ENCODE measurements at regions not wholly inside any gene's neighbourhood (a gene's known extent, or its start where the extent isn't known, plus 50 kb on each side); places are given as distances from the start of the nearest gene placed in this dataset.

DNA sequence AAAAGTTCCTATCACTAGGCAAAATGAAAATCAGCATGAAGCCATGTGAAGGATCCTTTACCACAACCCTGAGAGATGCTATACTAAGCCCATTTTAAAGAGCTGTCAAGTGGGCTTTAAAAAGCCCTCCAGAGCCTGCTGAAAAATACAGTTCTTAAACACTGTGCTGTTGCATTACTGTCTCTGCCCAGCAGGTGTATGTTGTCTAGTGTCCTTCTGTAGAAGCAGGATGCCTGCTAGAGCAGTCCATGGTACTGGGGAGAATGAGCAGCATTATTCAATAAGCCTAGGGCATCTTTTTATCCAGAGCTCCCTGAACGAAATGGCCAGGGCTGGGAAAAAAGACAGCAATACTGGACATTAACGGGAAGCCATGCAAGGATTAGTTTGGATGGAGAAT is 126.2 kb upstream of the PLCXD3 start:
- no peak overlapping the region for H3K27ac ChIP-seq (ENCODE audit: low read depth, low read length)
- no peaks in the 10 kb centered on the region for H3K79me2 ChIP-seq (ENCODE audit: control insufficient read depth, insufficient read depth, low read length, unreplicated experiment)
- no peaks in the 10 kb centered on the region for H3K4me1 ChIP-seq (ENCODE audit: control insufficient read depth, insufficient read depth, low read length, unreplicated experiment)
- H2AFZ ChIP-seq (ENCODE audit: low read length, unreplicated experiment) = no peak overlapping the region
- no peak overlapping the region for H3K4me3 ChIP-seq (ENCODE audit: low read depth, low read length)
- H3K27me3 ChIP-seq (ENCODE audit: insufficient read depth, low read length) = no peaks in the 10 kb centered on the region
- no peaks in the 10 kb centered on the region for H3K36me3 ChIP-seq (ENCODE audit: insufficient read depth, low read length)

DNA sequence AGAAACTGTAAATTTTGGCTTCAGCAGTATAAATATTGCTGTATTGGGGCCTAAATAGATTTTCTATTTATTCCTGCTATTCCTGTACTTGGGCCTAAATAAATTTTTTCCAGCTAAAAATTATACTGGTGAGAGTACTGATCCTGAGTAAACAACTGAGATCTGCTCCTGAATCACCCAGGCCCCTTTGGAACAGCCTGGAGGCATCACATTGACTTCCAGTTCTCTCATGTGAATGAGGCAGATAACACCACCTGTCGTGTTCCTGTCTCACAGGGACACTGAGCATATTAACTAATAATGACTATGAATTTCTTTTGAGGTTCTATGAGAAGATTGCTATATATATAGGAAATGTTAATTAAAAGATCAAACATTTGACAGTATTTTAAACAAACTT is 119.5 kb upstream of the PLCXD3 start:
- Histone ChIP-seq H3K4me3 (ENCODE audit: low read depth, low read length) (no peak overlapping the region), H3K4me1 (ENCODE audit: control insufficient read depth, insufficient read depth, low read length, unreplicated experiment) (no peaks in the 10 kb centered on the region), H2AFZ (ENCODE audit: low read length, unreplicated experiment) (no peak overlapping the region), H3K36me3 (ENCODE audit: insufficient read depth, low read length) (no peaks in the 10 kb centered on the region), H3K79me2 (ENCODE audit: control insufficient read depth, insufficient read depth, low read length, unreplicated experiment) (no peaks in the 10 kb centered on the region), H3K27ac (ENCODE audit: low read depth, low read length) (no peak overlapping the region), H3K27me3 (ENCODE audit: insufficient read depth, low read length) (no peaks in the 10 kb centered on the region)

- Histone ChIP-seq H2AFZ (ENCODE audit: low read length, unreplicated experiment) (no peak overlapping the region), H3K4me3 (ENCODE audit: low read depth, low read length) (no peak overlapping the region), H3K27ac (ENCODE audit: low read depth, low read length) (no peak overlapping the region), H3K27me3 (ENCODE audit: insufficient read depth, low read length) (peaks cover 11% of the 10 kb centered on the region; the same call in 1 of the 2 replicates), H3K79me2 (ENCODE audit: control insufficient read depth, insufficient read depth, low read length, unreplicated experiment) (no peaks in the 10 kb centered on the region), H3K36me3 (ENCODE audit: insufficient read depth, low read length) (no peaks in the 10 kb centered on the region), H3K4me1 (ENCODE audit: control insufficient read depth, insufficient read depth, low read length, unreplicated experiment) (no peaks in the 10 kb centered on the region)
Observed at GRCh38 chr5:41625571-41625970, 115.2 kb upstream of the PLCXD3 start.

DNA sequence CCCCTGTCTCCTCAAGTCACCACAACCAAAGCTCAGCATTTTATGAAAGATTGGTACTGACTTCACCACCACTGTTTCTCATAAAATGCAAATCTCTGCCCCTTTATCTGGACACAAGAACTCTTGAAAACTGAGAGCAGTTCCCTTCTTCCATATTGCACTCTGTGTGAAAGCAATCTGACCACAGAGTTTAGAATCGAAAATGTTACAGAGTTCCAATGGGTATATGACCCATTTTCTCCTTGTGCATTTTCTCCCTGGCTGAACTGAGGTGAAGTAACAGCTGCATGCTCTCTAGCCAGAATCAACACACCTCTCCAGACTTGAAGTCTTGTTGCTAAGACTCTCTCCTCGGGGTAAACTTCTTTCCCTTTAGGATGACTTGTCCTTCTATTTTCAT is 111.0 kb upstream of the PLCXD3 start:
- no peak overlapping the region for H2AFZ ChIP-seq (ENCODE audit: low read length, unreplicated experiment)
- H3K79me2 ChIP-seq (ENCODE audit: control insufficient read depth, insufficient read depth, low read length, unreplicated experiment) = no peaks in the 10 kb centered on the region
- H3K27me3 ChIP-seq (ENCODE audit: insufficient read depth, low read length) = peaks cover 16% of the 10 kb centered on the region; the same call in 1 of the 2 replicates
- H3K4me1 ChIP-seq (ENCODE audit: control insufficient read depth, insufficient read depth, low read length, unreplicated experiment) = no peaks in the 10 kb centered on the region
- H3K27ac ChIP-seq (ENCODE audit: low read depth, low read length) = no peak overlapping the region
- H3K4me3 ChIP-seq (ENCODE audit: low read depth, low read length) = no peak overlapping the region
- no peaks in the 10 kb centered on the region for H3K36me3 ChIP-seq (ENCODE audit: insufficient read depth, low read length)

- Histone ChIP-seq H2AFZ (ENCODE audit: low read length, unreplicated experiment) (no peak overlapping the region), H3K4me1 (ENCODE audit: control insufficient read depth, insufficient read depth, low read length, unreplicated experiment) (no peaks in the 10 kb centered on the region), H3K4me3 (ENCODE audit: low read depth, low read length) (no peak overlapping the region), H3K27ac (ENCODE audit: low read depth, low read length) (no peak overlapping the region), H3K27me3 (ENCODE audit: insufficient read depth, low read length) (peaks cover 21% of the 10 kb centered on the region; the same call in 1 of the 2 replicates), H3K36me3 (ENCODE audit: insufficient read depth, low read length) (no peaks in the 10 kb centered on the region), H3K79me2 (ENCODE audit: control insufficient read depth, insufficient read depth, low read length, unreplicated experiment) (no peaks in the 10 kb centered on the region)
Observed at GRCh38 chr5:41617843-41618515, 107.6 kb upstream of the PLCXD3 start.

DNA sequence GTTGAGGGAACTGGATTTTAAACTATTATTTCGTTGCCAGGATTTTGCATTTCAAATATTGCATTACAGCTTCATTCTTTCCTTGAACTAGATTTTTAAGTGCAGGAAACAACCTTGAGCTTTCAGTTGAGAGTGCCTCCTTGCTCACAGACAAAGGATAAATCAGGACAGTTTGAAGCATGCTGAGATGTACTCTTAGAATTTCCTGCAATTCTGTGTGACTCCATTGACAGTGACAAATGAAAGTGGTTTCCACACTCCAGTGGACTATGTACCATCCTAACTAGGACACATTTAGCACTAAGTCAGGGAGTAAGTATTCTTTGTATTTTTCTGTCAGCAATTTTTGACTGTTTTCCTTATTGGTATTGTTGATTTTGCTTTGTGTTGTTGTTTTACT is 100.0 kb upstream of the PLCXD3 start:
- Histone ChIP-seq H3K27me3 (ENCODE audit: insufficient read depth, low read length) (peaks cover 20% of the 10 kb centered on the region; the same call in 1 of the 2 replicates), H3K4me3 (ENCODE audit: low read depth, low read length) (no peak overlapping the region), H3K4me1 (ENCODE audit: control insufficient read depth, insufficient read depth, low read length, unreplicated experiment) (no peaks in the 10 kb centered on the region), H3K79me2 (ENCODE audit: control insufficient read depth, insufficient read depth, low read length, unreplicated experiment) (no peaks in the 10 kb centered on the region), H2AFZ (ENCODE audit: low read length, unreplicated experiment) (no peak overlapping the region), H3K27ac (ENCODE audit: low read depth, low read length) (no peak overlapping the region), H3K36me3 (ENCODE audit: insufficient read depth, low read length) (no peaks in the 10 kb centered on the region)

GRCh38 chr5:41600731-41601130 is 90.3 kb upstream of the PLCXD3 start:
- H2AFZ ChIP-seq (ENCODE audit: low read length, unreplicated experiment) = no peak overlapping the region
- H3K79me2 ChIP-seq (ENCODE audit: control insufficient read depth, insufficient read depth, low read length, unreplicated experiment) = no peaks in the 10 kb centered on the region
- no peak overlapping the region for H3K27ac ChIP-seq (ENCODE audit: low read depth, low read length)

GRCh38 chr5:41598011-41598410 is 87.6 kb upstream of the PLCXD3 start:
- Histone ChIP-seq H3K4me3 (ENCODE audit: low read depth, low read length) (no peak overlapping the region), H3K79me2 (ENCODE audit: control insufficient read depth, insufficient read depth, low read length, unreplicated experiment) (no peaks in the 10 kb centered on the region), H3K27me3 (ENCODE audit: insufficient read depth, low read length) (no peaks in the 10 kb centered on the region), H3K4me1 (ENCODE audit: control insufficient read depth, insufficient read depth, low read length, unreplicated experiment) (no peaks in the 10 kb centered on the region), H2AFZ (ENCODE audit: low read length, unreplicated experiment) (no peak overlapping the region), H3K36me3 (ENCODE audit: insufficient read depth, low read length) (no peaks in the 10 kb centered on the region), H3K27ac (ENCODE audit: low read depth, low read length) (no peak overlapping the region)

More at GRCh38 chr5:41600731-41601130, 90.3 kb upstream of the PLCXD3 start:
- no peaks in the 10 kb centered on the region for H3K36me3 ChIP-seq (ENCODE audit: insufficient read depth, low read length)
- no peak overlapping the region for H3K4me3 ChIP-seq (ENCODE audit: low read depth, low read length)
- no peaks in the 10 kb centered on the region for H3K4me1 ChIP-seq (ENCODE audit: control insufficient read depth, insufficient read depth, low read length, unreplicated experiment)
- H3K27me3 ChIP-seq (ENCODE audit: insufficient read depth, low read length) = no peaks in the 10 kb centered on the region

GRCh38 chr5:41587668-41588067 is 77.3 kb upstream of the PLCXD3 start:
- Histone ChIP-seq H2AFZ (ENCODE audit: low read length, unreplicated experiment) (no peak overlapping the region), H3K27ac (ENCODE audit: low read depth, low read length) (no peak overlapping the region), H3K4me1 (ENCODE audit: control insufficient read depth, insufficient read depth, low read length, unreplicated experiment) (no peaks in the 10 kb centered on the region), H3K79me2 (ENCODE audit: control insufficient read depth, insufficient read depth, low read length, unreplicated experiment) (no peaks in the 10 kb centered on the region), H3K27me3 (ENCODE audit: insufficient read depth, low read length) (peaks cover 28% of the 10 kb centered on the region), H3K4me3 (ENCODE audit: low read depth, low read length) (no peak overlapping the region), H3K36me3 (ENCODE audit: insufficient read depth, low read length) (no peaks in the 10 kb centered on the region)

DNA sequence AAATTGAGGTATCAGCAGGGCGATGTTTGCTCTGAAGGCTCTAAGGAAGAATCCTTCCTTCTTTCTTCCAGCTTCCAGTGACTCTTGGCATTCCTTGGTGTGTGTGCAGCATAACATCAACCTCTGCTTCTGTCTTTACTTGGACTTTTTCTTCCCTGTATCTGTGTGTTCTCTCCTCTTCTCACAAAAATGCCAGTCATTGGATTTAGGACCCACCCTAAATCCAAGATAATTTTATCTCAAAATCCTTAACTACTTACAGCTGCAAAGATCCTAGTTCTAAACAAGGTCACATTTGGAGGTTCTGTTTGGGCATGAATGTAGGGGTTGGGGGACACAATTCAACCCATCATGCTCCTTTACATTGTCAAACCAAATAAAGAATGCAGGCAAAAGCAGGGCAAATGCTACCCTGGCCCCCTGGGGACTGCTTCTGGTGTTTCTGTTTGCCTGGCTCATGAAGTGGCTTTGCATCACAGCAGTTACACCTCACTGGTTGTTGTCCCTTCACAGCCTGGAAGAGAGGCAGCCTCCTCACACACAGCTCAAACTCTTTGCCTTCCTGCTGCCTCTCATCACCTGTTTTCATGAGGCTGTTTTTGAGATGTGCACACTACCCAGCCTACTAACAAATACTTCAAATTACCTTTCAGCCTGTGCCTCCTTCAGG is 64.8 kb upstream of the PLCXD3 start:
- Histone ChIP-seq H3K27ac (ENCODE audit: low read depth, low read length) (no peak overlapping the region), H3K4me3 (ENCODE audit: low read depth, low read length) (no peak overlapping the region), H2AFZ (ENCODE audit: low read length, unreplicated experiment) (no peak overlapping the region), H3K79me2 (ENCODE audit: control insufficient read depth, insufficient read depth, low read length, unreplicated experiment) (no peaks in the 10 kb centered on the region), H3K4me1 (ENCODE audit: control insufficient read depth, insufficient read depth, low read length, unreplicated experiment) (no peaks in the 10 kb centered on the region), H3K27me3 (ENCODE audit: insufficient read depth, low read length) (peaks cover 54% of the 10 kb centered on the region), H3K36me3 (ENCODE audit: insufficient read depth, low read length) (no peaks in the 10 kb centered on the region)

GRCh38 chr5:41574391-41574790 is 64.0 kb upstream of the PLCXD3 start:
- Histone ChIP-seq H3K36me3 (ENCODE audit: insufficient read depth, low read length) (no peaks in the 10 kb centered on the region), H3K4me3 (ENCODE audit: low read depth, low read length) (no peak overlapping the region), H3K27ac (ENCODE audit: low read depth, low read length) (no peak overlapping the region), H2AFZ (ENCODE audit: low read length, unreplicated experiment) (no peak overlapping the region), H3K79me2 (ENCODE audit: control insufficient read depth, insufficient read depth, low read length, unreplicated experiment) (no peaks in the 10 kb centered on the region), H3K4me1 (ENCODE audit: control insufficient read depth, insufficient read depth, low read length, unreplicated experiment) (no peaks in the 10 kb centered on the region), H3K27me3 (ENCODE audit: insufficient read depth, low read length) (peaks cover 48% of the 10 kb centered on the region)
